GM10248 (cell line): ENCODE measurements at regions not wholly inside any gene's neighbourhood (a gene's known extent, or its start where the extent isn't known, plus 50 kb on each side); places are given as distances from the start of the nearest gene placed in this dataset.

Experiments used
- CTCF ChIA-PET: fragments of 300-600 bp; sonication (Branson Sonifier 250); formaldehyde crosslinking; extraction: SDS; loops from one replicate; lab custom pipeline; 2021; ENCODE audit warnings: antibody characterized with exemption; lab: Yijun Ruan, JAX
- POLR2A ChIA-PET: fragments of 350-650 bp; sonication (Branson Sonifier 250); formaldehyde crosslinking; extraction: SDS; loops from one replicate; lab custom pipeline; 2020; ENCODE audit warnings: antibody characterized with exemption; lab: Yijun Ruan, JAX
- DNase-seq: peaks from one replicate; pipeline ENCODE4 v3.0.0; 2012; ENCODE audit errors: extremely low spot score
- CTCF ChIP-seq: IDR thresholded peaks from 2 replicates; pipeline ENCODE4 v1.5.1; 2012; ENCODE audit warnings: mild to moderate bottlenecking, low read depth; ENCODE audit errors: extremely low read depth, missing control alignments, control extremely low read depth

GRCh38 chr2:230657462-230657861, 55.2 kb upstream of the CAB39 start:
- ChIA-PET CTCF (interaction anchor here (0.7 to 1.5 kb wide), 7 partner anchors 8 to 455 kb away, joined by 3 to 4 read pairs (median 4); no protein-coding TSS in a partner anchor), POLR2A (interaction anchor here (0.5 to 0.6 kb wide), 2 partner anchors 12 to 736 kb away, joined by 4 read pairs; partner anchors contain the start of gene TRIP12)
- no peak for TF ChIP-seq CTCF
- no peak for DNase-seq

DNA sequence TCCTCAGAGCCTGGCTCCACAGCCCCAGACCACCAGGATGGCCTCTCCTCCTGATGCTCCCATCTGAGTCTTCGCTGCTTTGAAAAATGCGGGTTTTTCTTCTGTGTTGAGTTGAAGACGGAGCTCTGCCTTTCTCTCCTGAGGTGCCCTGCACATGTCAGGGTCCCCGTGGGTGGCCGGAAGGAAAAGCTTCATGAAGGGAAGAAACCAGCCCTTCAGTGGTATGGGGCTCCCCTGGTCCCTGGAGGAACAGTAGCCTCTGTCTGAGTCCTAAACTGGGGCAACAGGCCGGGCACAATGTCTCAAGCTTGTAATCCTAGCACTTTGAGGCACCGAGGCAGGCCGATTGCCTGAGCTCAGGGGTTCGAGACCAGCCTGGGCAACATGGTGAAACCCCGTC, 54.7 kb upstream of the CAB39 start:
- CTCF ChIA-PET = interaction anchor here (0.7 to 1.5 kb wide), 7 partner anchors 8 to 455 kb away, joined by 3 to 4 read pairs (median 4); no protein-coding TSS in a partner anchor
- no peak for TF ChIP-seq CTCF
- POLR2A ChIA-PET = interaction anchor here (0.5 to 1.2 kb wide), 4 partner anchors 13 to 794 kb away, joined by 3 to 21 read pairs (median 4); partner anchors contain the start of gene TRIP12
- no peak for DNase-seq

DNA sequence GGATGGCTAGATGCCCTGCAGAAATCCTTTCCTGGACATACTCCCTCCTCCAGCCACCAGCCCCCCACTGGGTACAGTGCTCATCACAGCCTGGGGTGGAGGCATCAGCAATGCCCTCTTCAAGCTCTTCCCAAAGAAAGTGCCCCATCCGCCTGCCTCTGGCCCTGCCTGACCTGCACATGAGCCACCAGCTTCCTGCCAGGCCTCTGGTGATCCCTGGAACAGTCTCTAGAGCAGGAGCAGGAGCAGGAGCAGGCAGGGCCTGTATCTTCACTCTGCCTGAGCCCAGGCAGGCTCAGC, 54.1 kb upstream of the CAB39 start:
- ChIA-PET POLR2A (interaction anchor here (0.6 to 1.2 kb wide), 2 partner anchors 12 to 794 kb away, joined by 3 to 21 read pairs; no protein-coding TSS in a partner anchor), CTCF (interaction anchor here (1.0 to 1.5 kb wide), 6 partner anchors 9 to 456 kb away, joined by 3 to 4 read pairs (median 4); no protein-coding TSS in a partner anchor)
- no peak for TF ChIP-seq CTCF
- DNase-seq = no peak

DNA sequence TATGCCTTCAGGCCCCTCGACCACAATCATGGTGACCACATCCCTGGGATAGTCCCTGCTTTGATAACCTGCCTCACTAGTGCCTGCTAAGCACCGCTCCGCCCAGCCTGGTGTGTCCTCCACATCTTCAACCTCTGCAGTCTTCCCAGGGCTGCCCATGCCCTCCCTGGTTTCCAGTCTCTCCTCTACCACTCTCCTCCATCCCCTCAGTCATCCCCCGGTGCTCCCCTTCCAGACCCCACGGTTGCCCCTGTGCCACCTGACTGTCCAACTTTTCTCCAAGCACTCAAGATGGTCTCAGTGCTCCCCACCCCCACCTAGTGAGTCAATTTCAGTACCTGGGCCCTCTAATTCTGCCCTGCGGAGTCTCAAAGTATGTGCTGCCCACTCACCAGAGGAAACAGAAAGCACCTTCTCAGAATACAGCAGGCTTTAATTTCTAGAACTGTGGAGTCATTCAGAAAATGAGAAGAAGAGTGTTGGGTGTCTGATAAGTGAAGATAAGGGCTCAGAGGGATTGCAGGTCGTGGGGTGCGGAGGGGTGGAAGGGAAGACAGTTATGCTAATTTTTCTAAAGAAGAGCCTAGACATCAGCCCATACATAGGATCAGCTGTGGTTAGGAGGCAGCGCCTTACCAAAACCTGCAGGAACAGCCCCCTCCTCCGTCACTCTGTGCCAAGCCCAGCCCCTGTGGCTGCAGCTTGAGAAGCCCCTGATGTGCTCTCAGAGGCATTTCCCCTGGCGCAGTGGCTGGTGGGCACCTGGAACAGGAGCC, 53.6 kb upstream of the CAB39 start:
- TF ChIP-seq CTCF = no peak
- ChIA-PET POLR2A (interaction anchor here (0.7 to 1.2 kb wide), 2 partner anchors 9 to 12 kb away, joined by 3 read pairs; no protein-coding TSS in a partner anchor), CTCF (interaction anchor here (0.7 to 1.5 kb wide), 7 partner anchors 9 to 165 kb away, joined by 3 to 4 read pairs (median 3); no protein-coding TSS in a partner anchor)
- DNase-seq = peak; percentile 77

GRCh38 chr2:230660294-230661060, 52.2 kb upstream of the CAB39 start:
- ChIA-PET CTCF (interaction anchor here (0.7 to 1.5 kb wide), 2 partner anchors 20 to 138 kb away, joined by 3 to 4 read pairs; no protein-coding TSS in a partner anchor), POLR2A (interaction anchor here (0.5 to 0.7 kb wide), 2 partner anchors 49 to 303 kb away, joined by 4 to 8 read pairs; no protein-coding TSS in a partner anchor)
- DNase-seq = no peak
- no peak for TF ChIP-seq CTCF
